ENCODE measurements at regions not wholly inside any gene's neighbourhood (a gene's known extent, or its start where the extent isn't known, plus 50 kb on each side); places are given as distances from the start of the nearest gene placed in this dataset.

- TF ChIP-seq POLR2A (IDR thresholded peaks at IDR 0.05; ENCODE audit: low read depth, low read length) (no peak), POLR2AphosphoS5 (IDR thresholded peaks at IDR 0.05; ENCODE audit: low read depth, low read length) (no peak), TAF1 (IDR thresholded peaks at IDR 0.05; ENCODE audit: low read depth, low read length) (no peak), POU2F2 (IDR thresholded peaks at IDR 0.05; ENCODE audit: low read depth, low read length) (no peak)
Observed at GRCh38 chr7:52659178-52659577, 376.3 kb upstream of the POM121L12 start.
